Globus pallidus (tissue), 1 donor: ENCODE measurements at regions not wholly inside any gene's neighbourhood (a gene's known extent, or its start where the extent isn't known, plus 50 kb on each side); places are given as distances from the start of the nearest gene placed in this dataset.
"Not testable (repeated sequence)": the region's sequence is repeated elsewhere in the genome, so short reads cannot be mapped to it uniquely, and the experiment has no call there.

ENCODE experiments used
- DNase-seq: peaks from one replicate; pipeline ENCODE4 v3.0.0-alpha.2; 2015; ENCODE audit warnings: low spot score

DNA sequence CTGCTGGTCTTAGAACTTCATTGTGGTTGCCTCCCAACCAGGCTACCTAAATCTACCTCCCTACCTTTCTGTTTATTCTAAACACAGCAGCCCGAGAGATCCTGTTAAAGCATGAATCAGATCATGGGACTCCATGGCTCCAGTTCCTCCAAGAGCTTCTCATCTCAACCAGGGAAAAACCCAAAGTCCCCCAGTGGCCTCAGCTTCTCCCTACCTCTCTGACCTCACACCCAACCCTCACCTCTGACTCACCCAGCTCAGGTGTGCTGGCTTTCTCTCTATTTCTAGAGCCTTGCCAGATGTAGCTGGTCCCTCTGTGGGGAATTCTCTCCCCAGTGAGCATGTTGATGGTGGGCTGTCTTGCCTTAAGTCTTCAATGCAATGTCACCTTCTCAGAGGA is 93.8 kb upstream of the COPS8 start:
- no peak for DNase-seq

DNA sequence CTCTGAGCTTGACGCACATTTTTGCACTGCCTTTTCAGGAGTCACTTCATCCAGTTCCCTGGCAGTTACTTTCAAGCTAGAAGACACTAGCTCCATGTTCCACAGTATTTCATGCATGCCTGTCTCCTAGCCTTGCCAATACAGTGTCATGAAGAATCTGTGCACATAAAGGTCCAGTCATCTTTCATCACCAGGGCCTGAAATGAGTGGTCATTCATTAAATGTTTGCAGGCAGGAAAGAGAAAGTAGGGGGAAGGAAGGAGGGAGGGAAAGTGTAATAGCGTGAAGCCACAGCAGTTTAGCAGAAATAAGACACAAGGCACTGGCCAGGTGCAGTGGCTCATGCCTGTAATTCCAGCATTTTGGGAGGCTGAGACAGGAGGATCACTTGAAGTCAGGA is 92.4 kb upstream of the COPS8 start:
- DNase-seq, result no peak

- no peak for DNase-seq
Measured at GRCh38 chr2:236994361-236994760, 91.3 kb upstream of the COPS8 start.

GRCh38 chr2:236997069-236997715 is 88.5 kb upstream of the COPS8 start:
- no peak for DNase-seq

GRCh38 chr2:236998236-236998635 is 87.5 kb upstream of the COPS8 start:
- no peak for DNase-seq

GRCh38 chr2:236998758-236999157 is 86.9 kb upstream of the COPS8 start:
- no peak for DNase-seq

GRCh38 chr2:237000481-237000880 is 85.2 kb upstream of the COPS8 start:
- no peak for DNase-seq

GRCh38 chr2:237005341-237005740 is 80.3 kb upstream of the COPS8 start:
- DNase-seq, result not testable (repeated sequence)

DNA sequence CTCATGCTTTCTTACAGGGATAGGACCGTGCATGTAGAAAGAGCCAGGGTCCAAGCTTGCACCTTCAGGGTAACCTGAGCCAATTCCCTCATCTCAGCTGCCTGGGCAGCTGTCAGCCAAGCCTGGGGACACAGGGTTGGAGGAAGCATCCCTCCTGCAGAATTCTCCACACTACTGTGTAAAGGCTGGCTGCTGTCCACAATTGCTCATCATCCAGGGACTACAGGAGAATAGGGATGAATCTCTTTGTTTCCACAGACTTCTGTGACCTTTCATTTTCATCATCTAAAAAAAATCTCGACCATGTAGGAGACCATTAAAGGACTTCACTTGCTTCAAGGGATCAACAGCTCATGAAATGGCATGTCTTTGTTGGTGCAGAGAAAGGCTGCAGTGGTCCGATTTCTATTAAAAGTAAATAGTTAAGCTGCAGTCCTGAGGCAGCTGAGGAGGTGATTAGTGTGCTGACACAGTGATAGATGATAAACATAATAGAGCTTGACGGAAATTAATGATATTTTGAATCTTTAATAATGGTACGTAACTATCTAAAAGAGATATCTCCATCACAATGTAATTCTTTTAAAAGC is 74.4 kb upstream of the COPS8 start:
- DNase-seq, result no peak

GRCh38 chr2:237012004-237012403 is 73.7 kb upstream of the COPS8 start:
- DNase-seq, result no peak

DNA sequence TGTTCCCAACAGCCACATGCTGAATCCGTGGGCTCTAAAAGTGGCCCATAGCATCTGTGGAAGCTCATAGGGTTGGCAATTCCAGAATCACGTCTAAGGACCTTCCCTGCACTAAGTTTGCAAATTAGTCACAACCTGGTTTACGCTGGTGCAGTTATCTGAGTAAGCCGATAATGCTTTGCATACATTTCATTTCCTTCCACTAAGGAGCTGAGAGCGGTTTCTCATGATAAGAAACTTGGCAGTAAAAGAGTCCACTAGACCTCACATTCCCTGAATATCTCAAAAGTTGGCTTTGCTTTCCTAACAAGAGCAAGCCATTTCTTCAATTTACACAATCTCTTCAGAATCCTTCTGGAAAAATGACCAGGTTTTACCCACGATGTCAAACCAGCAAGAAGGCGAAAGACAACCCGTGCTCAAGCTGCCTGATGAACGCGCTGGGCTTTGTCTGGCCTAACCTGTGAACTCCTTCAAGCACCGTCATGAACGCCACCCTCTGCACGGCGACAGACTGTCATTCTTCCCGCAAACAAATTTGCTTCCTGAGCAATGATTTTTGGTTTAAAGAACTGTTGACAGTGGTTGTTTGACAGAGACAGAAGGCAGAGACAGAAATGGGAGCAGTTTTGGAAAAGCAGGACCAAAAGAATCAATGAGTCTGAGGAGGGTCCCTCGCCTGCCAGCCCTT is 73.0 kb upstream of the COPS8 start:
- no peak for DNase-seq

DNA sequence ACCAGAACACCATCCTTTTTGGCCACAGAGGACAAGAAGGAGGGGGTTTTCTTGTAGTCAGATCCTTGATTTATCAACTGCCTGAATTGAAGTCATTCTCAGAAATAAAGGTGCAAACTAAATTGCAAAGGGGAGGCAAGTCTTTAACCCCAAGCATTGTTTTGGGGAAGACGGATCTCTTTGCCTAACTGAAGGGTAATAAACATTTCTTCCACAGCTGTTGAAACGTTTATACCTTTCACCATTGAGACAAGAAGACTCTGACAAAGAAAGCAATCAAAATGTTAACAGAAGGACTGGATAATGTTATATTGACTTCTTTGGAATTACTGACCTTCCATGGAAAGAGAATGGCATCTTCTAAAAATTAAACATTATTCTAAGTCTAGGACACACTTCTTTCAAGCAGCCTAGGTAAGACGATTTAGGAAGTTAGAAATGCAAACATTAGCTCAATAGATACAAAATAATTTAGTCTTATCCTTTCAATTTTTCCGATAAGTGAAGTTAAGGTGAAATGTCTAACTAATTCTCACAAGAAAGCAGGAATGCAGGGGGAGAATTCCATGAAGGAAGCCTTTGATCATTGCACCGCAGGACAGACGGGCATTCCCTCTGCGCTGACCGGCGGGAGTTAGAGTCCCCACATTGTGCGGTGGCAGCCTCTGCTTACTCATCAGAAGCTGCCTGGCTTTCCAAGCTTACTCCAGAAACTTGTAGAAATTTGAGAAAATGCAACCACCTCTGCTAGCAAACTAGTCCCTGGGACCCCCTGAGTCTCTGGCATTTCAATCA is 69.4 kb upstream of the COPS8 start:
- no peak for DNase-seq

DNA sequence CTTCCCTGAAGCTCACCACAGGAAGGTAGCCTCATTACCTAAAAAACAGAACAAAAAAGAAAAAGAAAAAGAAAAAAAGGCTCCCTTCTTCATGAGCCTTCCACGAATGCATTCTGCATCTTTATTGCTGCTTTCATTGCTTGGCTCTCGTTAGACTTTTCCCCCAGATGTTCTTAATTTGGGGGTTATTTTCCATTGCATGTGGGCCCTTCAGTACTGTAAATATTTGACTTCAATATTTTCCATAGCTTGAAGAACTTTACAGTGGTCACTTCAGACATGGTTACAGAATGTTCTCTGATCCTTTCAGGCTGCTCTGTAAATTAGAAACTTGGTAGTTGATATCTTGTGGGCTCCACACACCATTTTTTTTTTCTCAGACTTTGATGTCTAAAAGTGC is 65.6 kb upstream of the COPS8 start:
- no peak for DNase-seq

DNA sequence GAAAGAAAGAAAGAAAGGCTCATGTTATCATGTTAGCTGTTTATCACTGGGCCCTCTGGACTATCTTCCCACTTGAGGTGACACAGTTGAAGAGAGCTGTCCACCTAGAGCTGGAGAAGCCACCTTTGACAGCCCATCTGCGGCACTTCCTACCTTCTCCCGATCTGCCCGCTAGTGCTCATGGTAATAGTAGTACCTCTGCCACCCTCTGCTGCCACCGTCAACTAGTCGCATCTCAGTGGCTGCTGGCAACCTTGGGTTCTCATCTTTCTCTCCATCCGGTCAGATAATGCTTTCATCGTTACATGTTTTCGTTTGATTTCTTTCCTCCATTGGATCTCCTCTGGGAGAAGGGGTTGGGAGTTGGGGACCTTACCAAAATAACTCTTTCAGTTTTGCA is 63.2 kb upstream of the COPS8 start:
- DNase-seq, result no peak

- no peak for DNase-seq
Measured at GRCh38 chr2:237024255-237024654, 61.4 kb upstream of the COPS8 start.

DNA sequence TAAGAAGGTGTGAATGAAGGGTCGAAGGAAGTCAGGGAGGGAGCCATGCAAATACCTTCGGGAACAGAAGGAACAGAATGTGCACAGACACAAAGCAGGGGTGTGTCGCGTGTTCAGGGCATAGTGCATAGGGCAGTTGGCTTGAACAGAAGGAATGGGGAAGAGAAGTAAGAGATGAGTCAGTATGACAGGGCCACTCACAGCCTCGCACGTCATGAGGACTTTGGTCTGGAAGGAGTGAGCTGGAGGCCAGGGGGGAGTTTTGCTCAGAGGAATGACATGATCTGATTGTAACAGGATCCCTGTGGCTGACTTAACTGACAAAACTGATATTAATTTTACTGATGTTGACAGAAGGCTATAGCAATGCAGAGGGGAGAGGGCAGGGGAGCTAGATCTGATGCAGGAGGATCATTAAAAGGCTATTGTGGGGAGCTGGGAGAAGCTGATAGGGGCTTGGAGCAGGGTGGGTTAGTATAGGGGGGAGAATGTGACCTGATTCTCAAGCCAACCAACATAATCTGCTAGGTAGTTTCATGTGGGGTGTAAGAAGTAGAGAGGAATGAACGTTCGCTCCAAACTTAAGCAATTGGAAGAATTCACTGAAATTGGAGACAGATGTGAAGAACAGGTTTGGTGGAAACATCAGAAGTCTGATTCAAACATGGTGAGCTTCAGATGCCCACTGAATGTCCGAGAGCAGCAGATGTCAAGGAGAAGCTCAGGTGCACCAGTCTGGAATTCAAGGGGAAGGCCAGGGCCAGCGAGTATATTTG is 60.4 kb upstream of the COPS8 start:
- DNase-seq, result no peak

DNA sequence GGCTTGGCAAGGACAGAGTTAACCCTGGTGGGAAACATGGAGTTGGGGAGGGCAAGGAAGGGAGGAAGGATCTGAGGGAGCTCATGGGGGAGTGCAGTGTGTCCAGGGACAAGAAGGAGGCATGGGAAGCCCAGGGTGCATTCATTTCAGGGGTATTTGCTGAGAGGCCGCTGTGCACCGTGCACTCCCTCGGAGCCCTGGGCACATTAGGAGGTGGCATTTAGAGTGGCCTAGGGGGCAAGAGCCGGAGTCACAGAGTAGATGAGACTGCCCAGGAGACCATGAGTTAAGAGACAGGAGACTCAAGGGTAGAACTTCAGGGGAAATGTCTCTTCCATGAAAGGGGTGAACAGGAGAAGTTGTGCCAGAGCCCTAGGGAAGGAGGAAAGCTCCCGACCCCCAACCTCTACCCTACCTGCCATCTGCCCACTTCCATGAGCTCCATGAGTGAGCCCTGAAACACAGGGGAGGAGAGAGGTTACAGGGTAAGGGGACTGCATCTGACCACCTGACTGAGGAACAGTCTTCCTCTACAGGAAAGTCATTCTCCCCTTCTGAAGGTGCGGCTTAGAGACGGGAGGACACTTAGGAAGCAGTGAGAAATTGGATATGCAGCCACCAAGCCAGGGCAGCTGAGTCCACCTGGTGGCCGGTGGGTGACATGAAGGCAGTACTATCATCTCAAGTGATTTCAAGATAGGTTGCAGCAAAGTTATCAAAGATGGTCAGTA is 58.5 kb upstream of the COPS8 start:
- DNase-seq, result peak; percentile 26

GRCh38 chr2:237027712-237028029 is 58.0 kb upstream of the COPS8 start:
- DNase-seq, result no peak

DNA sequence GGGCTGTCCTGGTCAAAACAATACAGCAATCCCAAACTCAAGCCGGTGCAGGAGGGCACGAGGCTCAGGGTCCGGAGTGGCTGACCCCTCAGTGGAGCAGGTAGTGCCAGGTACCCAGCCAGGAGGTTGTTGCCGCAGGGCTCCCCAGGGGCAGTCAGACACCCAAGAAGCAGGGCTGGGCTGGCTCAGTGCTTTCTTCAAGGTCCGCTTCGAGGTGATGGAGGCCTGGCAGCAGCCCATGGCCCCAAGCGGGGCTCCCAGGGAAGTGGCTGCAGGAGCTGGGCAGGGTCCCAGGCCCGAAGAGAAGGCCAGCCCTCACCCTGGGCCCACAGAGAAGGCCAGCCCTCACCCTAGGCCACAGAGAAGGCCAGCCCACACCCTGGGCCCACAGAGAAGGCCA is 55.3 kb upstream of the COPS8 start:
- no peak for DNase-seq

DNA sequence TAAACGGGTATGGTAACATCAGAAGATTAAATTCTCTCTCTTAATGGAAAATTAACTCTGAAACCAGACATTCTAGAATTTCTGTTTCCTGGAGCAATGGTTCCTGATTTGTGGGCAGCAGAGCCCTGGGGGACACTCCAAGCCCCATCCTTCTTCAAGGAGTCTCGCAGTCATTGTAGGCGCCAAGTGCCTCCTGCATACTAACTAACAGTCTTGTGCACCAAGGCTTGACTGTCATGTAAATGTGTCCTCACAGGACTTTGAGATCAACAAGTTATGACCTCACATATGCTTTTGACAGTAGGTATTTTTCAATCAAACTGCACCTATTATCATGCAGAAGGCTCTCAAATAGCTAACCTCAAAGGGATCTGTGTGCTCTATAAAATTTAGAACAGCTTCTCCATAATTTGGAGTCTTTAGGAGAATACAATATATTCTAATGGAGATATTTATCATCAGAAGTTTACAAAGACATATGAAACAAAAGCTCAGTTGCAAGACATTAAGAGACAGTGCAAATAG is 52.1 kb upstream of the COPS8 start:
- no peak for DNase-seq

DNA sequence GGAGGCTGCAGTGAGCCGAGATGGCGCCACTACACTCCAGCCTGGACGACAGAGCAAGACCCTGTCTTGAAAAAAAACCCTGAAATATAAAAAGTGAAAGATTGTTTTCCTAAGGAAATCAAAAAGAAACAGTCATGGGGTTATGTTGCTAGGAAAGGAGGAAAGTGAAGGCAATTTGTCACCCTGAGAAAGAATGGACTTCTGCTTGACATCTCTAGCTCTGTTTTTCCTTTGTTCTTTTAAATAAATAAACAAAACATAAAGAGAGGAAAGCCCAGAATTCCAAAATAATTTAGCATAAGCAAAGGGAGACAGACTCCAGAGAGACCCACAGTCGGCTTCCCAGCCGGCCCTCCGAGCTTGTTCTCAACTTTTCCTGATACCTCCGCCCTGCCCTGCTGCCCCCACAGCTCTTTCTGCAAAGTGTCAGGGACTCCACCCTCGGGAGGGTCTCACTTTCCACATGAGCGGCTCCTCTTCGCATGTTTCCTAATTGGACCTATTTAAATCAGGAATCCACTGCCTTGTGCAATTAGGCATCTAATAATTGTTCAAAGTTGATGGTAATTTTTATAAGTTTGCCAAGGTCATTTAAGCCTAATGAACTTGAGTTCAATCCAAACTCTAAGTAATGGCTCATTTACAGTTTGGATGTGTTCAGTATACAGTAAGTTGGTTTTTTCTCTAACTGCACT is 49.8 kb upstream of the COPS8 start:
- DNase-seq, result no peak
